K562 (cell line): ENCODE measurements at regions not wholly inside any gene's neighbourhood (a gene's known extent, or its start where the extent isn't known, plus 50 kb on each side); places are given as distances from the start of the nearest gene placed in this dataset.

Source experiments
- ATAC-seq: fragments of 200-7000 bp; cut with Tn5 transposase; 3 replicates; pipeline ENCODE4 v1.9.1; 2020; ENCODE audit warnings: moderate library complexity
- BruUV-seq: library from RNA; stranded (reverse); fragments of 400-500 nt; replicated peaks from 2 replicates; lab custom pipeline; 2021; lab: Mats Ljungman, UMichigan
- CTCF ChIA-PET: fragments of 300-600 bp; formaldehyde crosslinking; extraction: SDS; loops from one replicate; lab custom pipeline; 2021; ENCODE audit warnings: low intra/inter-chr PET ratio; lab: Yijun Ruan, JAX
- POLR2A ChIA-PET: fragments of 300-600, 350-650 bp; sonication (Branson Sonifier 250); formaldehyde crosslinking; extraction: SDS; loops from one replicate; lab custom pipeline; 2021; ENCODE audit warnings: antibody characterized with exemption, inconsistent platforms; lab: Yijun Ruan, JAX
- DNase-seq, 4 experiments: peaks; one replicate each; pipeline versions ENCODE4 v3.0.0 to v3.0.0-alpha.2; 2011 to 2018; ENCODE audit warnings: low spot score in 3 of 4, mixed read lengths in 3 of 4; ENCODE audit errors: extremely low read depth in 1 of 4
- FAIRE-seq: peaks from 2 replicates; lab custom pipeline; 2011; peaks lifted over from hg19 to GRCh38; lab: Jason Lieb, UNC
- H2AFZ ChIP-seq: 2 replicates; pipeline ENCODE4 v1.6.0; 2011; ENCODE audit warnings: low read depth, low read length, control low read depth, inconsistent platforms
- H3K27ac ChIP-seq: fragments of 200-600 bp; 3 replicates; pipeline ENCODE4 v1.8.0; 2011; ENCODE audit warnings: low read depth, mild to moderate bottlenecking, control low read depth, inconsistent platforms, low read length, moderate library complexity, mixed read lengths; ENCODE audit errors: extremely low read depth
- H3K27me3 ChIP-seq, 2 experiments: fragments of 300-600 bp in 1 of 2; 2 replicates in 1 of 2; 3 replicates in 1 of 2; pipeline versions ENCODE4 v1.6.0 to v1.8.0; 2011; ENCODE audit warnings: inconsistent platforms in 2 of 2, low read length in 2 of 2, mild to moderate bottlenecking in 1 of 2, mixed read lengths in 1 of 2, moderate library complexity in 1 of 2; ENCODE audit not compliant: control insufficient read depth in 2 of 2, insufficient read depth in 2 of 2
- H3K36me3 ChIP-seq: fragments of 300-600 bp; 3 replicates; pipeline ENCODE4 v1.8.0; 2011; ENCODE audit warnings: mild to moderate bottlenecking, low read length, inconsistent platforms; ENCODE audit not compliant: control insufficient read depth, insufficient read depth
- H3K4me1 ChIP-seq, 2 experiments: fragments of 200-600 bp in 1 of 2; replicated peaks in 1 of 2; 2 replicates in 1 of 2; 3 replicates in 1 of 2; pipeline versions ENCODE4 v1.5.1 to v1.8.0; 2011; ENCODE audit warnings: inconsistent platforms in 2 of 2, low read length in 2 of 2, mild to moderate bottlenecking in 1 of 2, mixed read lengths in 1 of 2, moderate library complexity in 1 of 2; ENCODE audit not compliant: control insufficient read depth in 2 of 2, insufficient read depth in 2 of 2
- H3K4me2 ChIP-seq: 2 replicates; pipeline ENCODE4 v1.6.1; 2011; ENCODE audit warnings: low read length, control low read depth, inconsistent platforms, mixed read lengths; ENCODE audit not compliant: insufficient read depth
- H3K4me3 ChIP-seq: fragments of 200-600 bp; sonication (generic), shearing (Covaris generic); 2 replicates; pipeline ENCODE4 v1.5.1; 2016; ENCODE audit warnings: control low read depth, inconsistent platforms
- H3K79me2 ChIP-seq: fragments of 200-600 bp; 3 replicates; pipeline ENCODE4 v1.8.0; 2011; ENCODE audit warnings: low read length, inconsistent platforms; ENCODE audit not compliant: control insufficient read depth, insufficient read depth
- H3K9ac ChIP-seq, 2 experiments: 2 replicates each; pipeline versions ENCODE4 v1.6.0 to v1.6.1; 2011; ENCODE audit warnings: low read depth in 2 of 2, low read length in 2 of 2, control low read depth in 1 of 2, inconsistent platforms in 1 of 2, mild to moderate bottlenecking in 1 of 2, mixed read lengths in 1 of 2; ENCODE audit not compliant: insufficient read depth in 1 of 2
- H3K9me1 ChIP-seq: one replicate; pipeline ENCODE4 v1.6.0; 2011; ENCODE audit warnings: inconsistent platforms, mild to moderate bottlenecking, low read length, moderate library complexity; ENCODE audit not compliant: control insufficient read depth, insufficient read depth
- H3K9me3 ChIP-seq: replicated peaks from 2 replicates; pipeline ENCODE4 v1.5.1; 2011; ENCODE audit warnings: low read depth, low read length, inconsistent platforms; ENCODE audit not compliant: control insufficient read depth, insufficient read depth
- H4K20me1 ChIP-seq: replicated peaks from 2 replicates; pipeline ENCODE4 v1.6.1; 2011; ENCODE audit warnings: low read length, inconsistent platforms, mixed read lengths; ENCODE audit not compliant: control insufficient read depth, insufficient read depth
- EP300 ChIP-seq: IDR thresholded peaks from 2 replicates; pipeline ENCODE4 v1.6.1; 2012; ENCODE audit warnings: low read length, improper control_type of control experiment
- ESRRA ChIP-seq: fragments of 450-650 bp; IDR thresholded peaks from 2 replicates; pipeline ENCODE4 v1.6.1; 2014; ENCODE audit warnings: low read depth, mild to moderate bottlenecking, moderate library complexity, borderline replicate concordance
- KDM4B ChIP-seq, 2 experiments: fragments of 450-650 bp in 1 of 2; sonication (generic) in 1 of 2; IDR thresholded peaks; 2 replicates each; pipeline ENCODE4 v1.6.1; 2016 to 2017; ENCODE audit warnings: borderline replicate concordance in 2 of 2, antibody characterized with exemption in 1 of 2, low read depth in 1 of 2, mild to moderate bottlenecking in 1 of 2
- MEF2A ChIP-seq: IDR thresholded peaks from 2 replicates; pipeline ENCODE4 v1.6.1; 2011; ENCODE audit warnings: low read depth, mild to moderate bottlenecking, low read length, moderate library complexity; ENCODE audit not compliant: control insufficient read depth
- SIRT6 ChIP-seq: IDR thresholded peaks from one replicate; pipeline ENCODE4 v1.6.1; 2012; ENCODE audit warnings: low read depth, mild to moderate bottlenecking, control low read depth, inconsistent platforms, low read length, moderate library complexity
- SMARCC2 ChIP-seq: fragments of 450-650 bp; IDR thresholded peaks from 2 replicates; pipeline ENCODE4 v1.6.1; 2017; ENCODE audit warnings: antibody characterized with exemption, moderate library complexity, mild to moderate bottlenecking, low read depth
- ZBTB40 ChIP-seq, 2 experiments: fragments of 450-650 bp in 1 of 2; sonication (generic) in 1 of 2; formaldehyde crosslinking in 1 of 2; IDR thresholded peaks; 2 replicates each; pipeline versions ENCODE4 v1.7.1 to v1.9.0; 2016 to 2022; ENCODE audit warnings: inconsistent platforms in 1 of 2, mild to moderate bottlenecking in 1 of 2, missing genetic modification reagents in 1 of 2
- ZKSCAN3 ChIP-seq: fragments of 250-450 bp; sonication (Bioruptor Pico); IDR thresholded peaks from 2 replicates; pipeline ENCODE4 v1.4.0; 2020
- ZNF444 ChIP-seq: fragments of 250-450 bp; sonication (Bioruptor Pico); IDR thresholded peaks from 2 replicates; pipeline ENCODE4 v1.4.0; 2020; ENCODE audit warnings: mild to moderate bottlenecking, moderate library complexity
- WGBS: fragments of 100-300 bp; shearing (Covaris generic); methylation state at CpG from one replicate; pipeline ENCODE4 v1.1.6; 2016; ENCODE audit warnings: low coverage, mixed read lengths; ENCODE audit not compliant: insufficient coverage; ENCODE audit errors: missing lambda C conversion rate; 5-methylcytosine and 5-hydroxymethylcytosine counted together
- in situ Hi-C: fragments of 300-500 bp; cut with MboI; formaldehyde crosslinking; loops from 4 replicates; pipeline ENCODE4 v1.15.0; 2018; ENCODE audit warnings: inconsistent platforms, mixed read lengths
- intact Hi-C: fragments of 100-400 bp; cut with micrococcal nuclease; formaldehyde crosslinking; loops from 2 replicates; pipeline ENCODE4 v1.14.2; 2022

- Histone ChIP-seq H2AFZ (no peak overlapping the region), H3K4me2 (no peak overlapping the region), H3K9me1 (no peaks in the 10 kb centered on the region), H3K27ac (no peak overlapping the region), H3K36me3 (no peaks in the 10 kb centered on the region), H3K4me3 (no peak overlapping the region), H3K9ac (no peak overlapping the region), H3K79me2 (no peaks in the 10 kb centered on the region), H4K20me1 (no peaks in the 10 kb centered on the region), H3K27me3 (no peaks in the 10 kb centered on the region), H3K4me1 (no peaks in the 10 kb centered on the region), H3K9me3 (no peaks in the 10 kb centered on the region)
- CTCF ChIA-PET = no interaction called here
- POLR2A ChIA-PET = no interaction called here
- no peak for ATAC-seq
- in situ Hi-C loops (no loop called here), intact Hi-C loops (no loop called here)
- WGBS = 2% methylated on average over 4 of the region's 4 CpGs
- BruUV-seq = no TSS peak
- TF ChIP-seq EP300 (no peak), ZBTB40 (IDR thresholded peaks at IDR 0.05) (no peak), ZBTB40 (CRISPR knock-in tag; IDR thresholded peaks at IDR 0.05) (no peak), SMARCC2 (no peak), MEF2A (no peak), ZNF444 (CRISPR knock-in tag) (no peak), ZKSCAN3 (no peak), KDM4B (IDR thresholded peaks at IDR 0.05; ENCODE audit: borderline replicate concordance in 2 of 2, low read depth in 1 of 2) (no peak), ESRRA (no peak), SIRT6 (no peak)
- FAIRE-seq = no peak
- DNase-seq = no peak
These were observed 539.2 kb downstream of the CDH26 start for GRCh38 chr20:60497298-60498035.
